GM12801 (cell line): ENCODE measurements at regions not wholly inside any gene's neighbourhood (a gene's known extent, or its start where the extent isn't known, plus 50 kb on each side); places are given as distances from the start of the nearest gene placed in this dataset.

Experiments
- TF ChIP-seq, protein P1 (sequence below): IDR thresholded peaks from one replicate; pipeline ENCODE4 v1.5.1; 2011; ENCODE audit warnings: control low read depth; ENCODE audit not compliant: insufficient read length; ENCODE audit errors: extremely low read depth

GRCh38 chr20:11221046-11221445, 547.2 kb upstream of the JAG1 start:
- TF ChIP-seq, protein P1, sequence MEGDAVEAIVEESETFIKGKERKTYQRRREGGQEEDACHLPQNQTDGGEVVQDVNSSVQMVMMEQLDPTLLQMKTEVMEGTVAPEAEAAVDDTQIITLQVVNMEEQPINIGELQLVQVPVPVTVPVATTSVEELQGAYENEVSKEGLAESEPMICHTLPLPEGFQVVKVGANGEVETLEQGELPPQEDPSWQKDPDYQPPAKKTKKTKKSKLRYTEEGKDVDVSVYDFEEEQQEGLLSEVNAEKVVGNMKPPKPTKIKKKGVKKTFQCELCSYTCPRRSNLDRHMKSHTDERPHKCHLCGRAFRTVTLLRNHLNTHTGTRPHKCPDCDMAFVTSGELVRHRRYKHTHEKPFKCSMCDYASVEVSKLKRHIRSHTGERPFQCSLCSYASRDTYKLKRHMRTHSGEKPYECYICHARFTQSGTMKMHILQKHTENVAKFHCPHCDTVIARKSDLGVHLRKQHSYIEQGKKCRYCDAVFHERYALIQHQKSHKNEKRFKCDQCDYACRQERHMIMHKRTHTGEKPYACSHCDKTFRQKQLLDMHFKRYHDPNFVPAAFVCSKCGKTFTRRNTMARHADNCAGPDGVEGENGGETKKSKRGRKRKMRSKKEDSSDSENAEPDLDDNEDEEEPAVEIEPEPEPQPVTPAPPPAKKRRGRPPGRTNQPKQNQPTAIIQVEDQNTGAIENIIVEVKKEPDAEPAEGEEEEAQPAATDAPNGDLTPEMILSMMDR = no peak

DNA sequence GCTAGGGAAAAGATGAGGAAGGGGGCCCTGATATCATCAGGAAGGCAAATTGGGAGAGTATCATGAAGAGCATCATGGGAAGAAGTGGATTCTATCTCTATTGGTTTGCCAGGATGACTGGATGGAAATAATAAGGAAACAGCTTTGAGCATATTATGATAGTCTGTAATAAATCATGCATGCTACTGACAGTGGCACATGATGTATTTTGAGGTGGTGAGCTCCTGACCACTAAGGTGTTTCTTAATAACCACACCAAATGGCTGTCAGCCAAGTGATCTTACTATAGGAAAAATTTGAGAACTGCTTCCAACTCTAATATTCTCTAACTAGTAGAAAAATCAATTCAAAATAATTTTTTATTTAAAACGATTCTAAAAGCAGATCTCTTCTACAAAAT, 548.4 kb upstream of the JAG1 start:
- TF ChIP-seq, protein P1 = no peak

DNA sequence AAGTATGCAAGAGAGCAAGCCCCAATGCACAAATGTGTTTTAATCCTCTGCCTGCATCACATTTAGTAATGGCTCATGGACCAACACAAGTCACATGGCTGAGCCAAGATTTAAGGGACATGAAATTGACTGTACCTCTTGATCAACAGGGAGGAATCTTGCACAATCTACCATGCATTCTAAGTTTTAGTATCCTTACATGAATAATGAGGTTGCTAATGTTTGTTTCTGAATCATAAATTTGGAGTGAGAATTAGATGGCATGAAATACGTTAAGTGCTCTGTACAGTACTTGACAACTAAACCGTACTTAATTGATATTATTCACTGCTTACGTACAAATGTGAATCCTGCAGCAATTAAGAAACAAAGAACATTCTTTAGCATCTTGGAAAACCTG, 553.8 kb upstream of the JAG1 start:
- TF ChIP-seq, protein P1 = no peak

DNA sequence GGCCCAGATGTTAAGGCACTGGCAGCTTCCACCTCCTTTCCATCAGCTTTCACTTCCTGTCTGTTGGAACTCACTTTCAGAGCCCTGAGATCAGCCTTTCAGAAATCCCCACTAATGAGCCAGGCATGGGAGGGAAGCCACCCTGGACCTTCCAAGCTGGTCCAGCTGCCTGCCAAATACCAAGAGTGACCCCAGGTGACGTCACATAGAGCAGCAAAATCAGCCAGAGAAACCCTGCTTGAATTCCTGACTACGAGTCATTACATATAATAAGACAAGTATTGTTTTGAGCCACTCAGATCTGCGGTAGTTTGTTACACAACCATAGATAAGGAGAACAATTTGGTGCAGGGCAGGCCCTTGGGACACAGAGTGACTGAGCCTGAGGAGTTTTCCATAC, 556.0 kb upstream of the JAG1 start:
- TF ChIP-seq, protein P1 = no peak

DNA sequence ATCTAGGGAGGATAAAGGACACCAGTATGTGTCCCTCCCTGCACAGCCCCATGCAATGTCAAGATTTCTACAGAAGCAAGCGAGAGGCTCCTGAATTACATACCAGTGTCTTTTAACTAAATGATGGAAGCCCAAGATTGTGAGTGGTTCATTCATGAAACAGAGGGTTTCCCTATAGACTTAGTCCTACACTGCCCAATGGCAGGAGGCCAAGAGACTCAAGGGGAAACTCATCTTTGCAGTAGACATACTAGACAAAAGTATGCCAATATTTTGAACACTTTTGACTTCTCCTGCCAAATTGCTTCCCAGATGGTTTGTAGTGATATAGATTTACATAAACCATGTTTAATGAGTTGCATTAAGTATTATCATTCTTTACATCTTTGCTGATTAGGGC, 557.2 kb upstream of the JAG1 start:
- TF ChIP-seq, protein P1 = no peak

- TF ChIP-seq, protein P1 = no peak
Observed at GRCh38 chr20:11231742-11232648, 558.2 kb upstream of the JAG1 start.

DNA sequence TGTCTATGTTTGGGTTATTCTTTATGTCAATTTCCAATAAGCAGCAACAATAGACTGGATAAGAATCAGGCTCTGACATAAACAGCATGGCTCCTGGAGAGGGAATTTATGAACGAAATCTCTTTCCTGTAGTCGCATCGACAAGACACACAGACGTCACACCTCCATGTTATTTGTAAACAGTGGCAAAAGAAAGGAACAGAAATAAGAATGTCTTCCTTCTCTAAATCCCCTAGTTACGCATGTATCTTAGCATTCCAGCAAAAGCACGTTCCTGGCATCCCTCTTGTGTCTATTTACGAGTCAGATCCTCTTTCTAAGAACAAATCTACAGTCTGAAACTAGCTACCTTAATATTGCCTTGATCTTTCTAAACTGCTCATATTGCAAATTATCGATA, 559.1 kb upstream of the JAG1 start:
- TF ChIP-seq, protein P1 = no peak
